Right cardiac atrium (tissue), 5 donors: ENCODE measurements at regions not wholly inside any gene's neighbourhood (a gene's known extent, or its start where the extent isn't known, plus 50 kb on each side); places are given as distances from the start of the nearest gene placed in this dataset.

Experiments
- ATAC-seq, 2 donors: fragments of 200-7000 bp; cut with Tn5 transposase; one replicate each; pipeline versions ENCODE4 v1.8.0 to v1.9.1; 2020; ENCODE audit warnings: moderate library complexity in 2 of 2, mild to moderate bottlenecking in 1 of 2
- DNase-seq, 3 donors: peaks; one replicate each; pipeline ENCODE4 v3.0.0-alpha.2; 2020
- H3K27ac ChIP-seq: one replicate; pipeline ENCODE4 v1.5.1; 2013; ENCODE audit warnings: mild to moderate bottlenecking, low read length, control low read depth, moderate library complexity
- H3K27me3 ChIP-seq: one replicate; pipeline ENCODE4 v1.6.1; 2013; ENCODE audit not compliant: control insufficient read depth, insufficient read depth
- H3K4me1 ChIP-seq: one replicate; pipeline ENCODE4 v1.6.1; 2013; ENCODE audit warnings: low read length; ENCODE audit not compliant: control insufficient read depth, insufficient read depth
- H3K4me3 ChIP-seq: one replicate; pipeline ENCODE4 v1.5.1; 2013; ENCODE audit warnings: low read length, control low read depth
- H3K9me3 ChIP-seq: one replicate; pipeline ENCODE4 v1.6.1; 2013; ENCODE audit warnings: low read length; ENCODE audit not compliant: control insufficient read depth
- WGBS: extraction: QIAGEN DNeasy Blood & Tissue Kit; methylation state at CpG from one replicate; pipeline ENCODE4 v1.1.7; 2013; 5-methylcytosine and 5-hydroxymethylcytosine counted together
- intact Hi-C, 4 donors: fragments of 100-400 bp; cut with DNase I; formaldehyde crosslinking; loops; one replicate each; pipeline versions ENCODE4 v1.11.0 to v1.14.0; 2022 to 2023
- donor health status: healthy with polysubstance abuse.
- donor health status: DM: no; HTN: yes; CAD: no.
- donor health status: DM: no; HTN: no; CAD: no.
- donor health status: DM: no; HTN: yes; CAD: no; lungs with severe emphysema.
- donor health status: DM: yes; HTN: yes; CAD: no.

GRCh38 chr4:133960975-133961374 lies 240.6 kb downstream of the PABPC4L start:
- Histone ChIP-seq H3K4me3 (no peak overlapping the region), H3K9me3 (no peaks in the 10 kb centered on the region), H3K4me1 (no peaks in the 10 kb centered on the region), H3K27me3 (no peaks in the 10 kb centered on the region), H3K27ac (no peak overlapping the region)
- ATAC-seq (no peak), DNase-seq (no peak)
- intact Hi-C loops = no loop called here
- 97% methylated on average over 2 of the region's 2 CpGs for WGBS

GRCh38 chr4:133943081-133943480 lies 258.5 kb downstream of the PABPC4L start:
- Histone ChIP-seq H3K9me3 (no peaks in the 10 kb centered on the region), H3K4me1 (no peaks in the 10 kb centered on the region), H3K27ac (no peak overlapping the region), H3K27me3 (no peaks in the 10 kb centered on the region), H3K4me3 (no peak overlapping the region)
- 78% methylated on average over 1 of the region's 1 CpG for WGBS
- DNase-seq (no peak), ATAC-seq (no peak)
- intact Hi-C loops = no loop called here

DNA sequence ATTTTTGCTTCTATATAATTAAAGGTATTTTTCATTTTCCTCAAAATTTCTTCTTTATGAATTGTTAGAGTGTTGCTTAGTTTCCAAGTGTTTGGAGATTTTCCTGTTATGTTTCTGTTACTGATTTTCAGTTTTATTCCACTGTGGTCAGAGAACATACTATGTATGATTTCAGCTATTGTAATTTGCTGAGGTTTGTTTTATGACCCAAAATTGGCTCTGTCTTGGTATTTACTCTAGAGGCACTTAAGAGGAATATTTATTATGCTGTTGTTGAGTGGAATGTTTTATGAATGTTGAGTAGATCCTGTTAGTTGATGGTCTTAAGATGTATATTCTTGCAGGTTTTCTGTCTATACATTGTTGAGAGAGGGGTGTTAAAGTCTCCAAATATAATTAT lies 263.5 kb downstream of the PABPC4L start:
- DNase-seq (no peak), ATAC-seq (no peak)
- no peaks in the 10 kb centered on the region for H3K9me3 ChIP-seq
- intact Hi-C loops = no loop called here
- H3K27me3 ChIP-seq = no peaks in the 10 kb centered on the region
- no peak overlapping the region for H3K4me3 ChIP-seq
- H3K4me1 ChIP-seq = no peaks in the 10 kb centered on the region
- no peak overlapping the region for H3K27ac ChIP-seq

DNA sequence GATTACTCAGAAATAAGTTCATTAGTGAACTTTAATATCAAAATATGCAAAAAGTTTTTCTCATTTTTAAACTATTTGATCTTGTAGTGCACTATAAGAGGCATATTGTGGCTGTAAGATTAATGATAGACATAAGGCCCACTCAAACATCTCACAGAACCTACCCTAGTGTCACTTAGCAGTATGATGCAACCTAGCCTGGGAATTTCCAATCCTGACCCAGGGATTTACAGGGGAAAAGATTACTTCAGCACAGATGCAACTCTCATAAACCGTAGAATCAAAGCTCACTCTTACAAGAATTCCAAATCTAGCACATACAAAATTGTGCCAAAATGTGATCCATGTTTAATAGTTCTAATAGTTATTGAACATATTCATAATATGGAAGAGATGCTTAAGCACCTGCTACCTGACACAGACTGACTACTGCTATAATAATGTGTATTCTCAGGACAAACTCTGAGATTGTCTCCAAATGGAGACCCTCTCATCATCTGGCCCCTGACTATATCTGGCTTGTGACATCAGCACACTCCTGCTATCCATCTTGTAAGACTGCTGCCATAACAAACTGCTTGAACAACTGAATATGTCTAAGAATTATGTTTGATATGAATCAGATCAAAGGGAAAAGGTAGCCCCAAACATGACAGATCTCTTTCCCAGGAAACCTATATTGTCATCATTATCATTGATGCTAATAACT lies 271.9 kb downstream of the PABPC4L start:
- no peak for DNase-seq
- H3K9me3 ChIP-seq = no peaks in the 10 kb centered on the region
- ATAC-seq = no peak
- 84% methylated on average over 1 of the region's 1 CpG for WGBS
- no peaks in the 10 kb centered on the region for H3K4me1 ChIP-seq
- no peak overlapping the region for H3K27ac ChIP-seq
- H3K4me3 ChIP-seq = no peak overlapping the region
- intact Hi-C loops = no loop called here
- no peaks in the 10 kb centered on the region for H3K27me3 ChIP-seq

- intact Hi-C loops = no loop called here
- no peak for DNase-seq
- Histone ChIP-seq H3K27me3 (no peaks in the 10 kb centered on the region), H3K4me1 (no peaks in the 10 kb centered on the region), H3K4me3 (no peak overlapping the region), H3K9me3 (no peaks in the 10 kb centered on the region), H3K27ac (no peak overlapping the region)
- 91% methylated on average over 8 of the region's 8 CpGs for WGBS
- no peak for ATAC-seq
Measured at GRCh38 chr4:133921280-133922195, 280.1 kb downstream of the PABPC4L start.

GRCh38 chr4:133920236-133920635 lies 281.4 kb downstream of the PABPC4L start:
- no peak for ATAC-seq
- Histone ChIP-seq H3K4me1 (no peaks in the 10 kb centered on the region), H3K4me3 (no peak overlapping the region), H3K27ac (no peak overlapping the region), H3K9me3 (no peaks in the 10 kb centered on the region), H3K27me3 (no peaks in the 10 kb centered on the region)
- WGBS = 83% methylated on average over 2 of the region's 2 CpGs
- intact Hi-C loops = no loop called here
- no peak for DNase-seq

DNA sequence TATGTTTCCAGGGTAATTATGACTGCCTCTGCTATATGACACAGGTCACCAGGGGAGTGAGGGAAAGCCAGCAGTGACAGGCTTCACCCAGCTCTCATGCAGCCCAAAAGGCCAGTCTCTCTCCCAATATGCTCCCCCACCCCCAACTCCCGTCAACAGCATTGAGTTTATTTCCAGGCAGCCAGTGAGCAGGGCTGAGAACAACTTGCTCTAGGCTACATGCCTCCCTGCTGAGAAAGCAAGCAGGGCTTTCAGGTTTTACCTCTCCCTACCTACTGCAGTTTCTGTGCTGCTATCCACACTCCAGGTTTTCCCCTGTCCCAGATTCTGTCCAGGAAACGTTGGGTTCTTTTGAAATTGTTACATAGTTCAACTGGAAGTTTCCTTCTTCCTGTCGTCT lies 291.4 kb downstream of the PABPC4L start:
- Histone ChIP-seq H3K9me3 (no peaks in the 10 kb centered on the region), H3K4me1 (no peaks in the 10 kb centered on the region), H3K4me3 (no peak overlapping the region), H3K27ac (no peak overlapping the region), H3K27me3 (no peaks in the 10 kb centered on the region)
- WGBS = 66% methylated on average over 3 of the region's 3 CpGs
- DNase-seq (no peak), ATAC-seq (no peak)
- intact Hi-C loops = no loop called here

GRCh38 chr4:133903029-133903428 lies 298.6 kb downstream of the PABPC4L start:
- ATAC-seq (no peak), DNase-seq (no peak)
- intact Hi-C loops = no loop called here
- Histone ChIP-seq H3K27me3 (no peaks in the 10 kb centered on the region), H3K4me3 (no peak overlapping the region), H3K4me1 (no peaks in the 10 kb centered on the region), H3K27ac (no peak overlapping the region), H3K9me3 (no peaks in the 10 kb centered on the region)

DNA sequence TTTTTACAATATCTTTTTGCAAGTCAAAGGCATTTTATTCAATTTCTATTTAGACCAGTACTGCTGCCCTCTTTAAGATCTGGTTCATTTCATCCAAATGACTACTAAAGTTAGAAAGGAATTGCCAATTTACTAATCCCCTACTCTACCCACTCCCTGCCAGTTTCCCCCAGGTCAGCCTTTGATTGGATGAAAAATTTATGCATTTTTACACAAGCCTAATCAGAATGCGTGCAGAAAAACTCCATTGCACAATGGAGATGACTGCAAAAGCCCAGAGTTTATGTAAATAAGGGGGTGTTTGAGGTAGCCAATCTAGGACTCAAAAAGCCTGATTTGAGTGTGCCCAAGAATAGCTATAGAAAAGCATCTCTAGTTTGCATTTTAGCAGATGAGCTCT lies 310.6 kb downstream of the PABPC4L start:
- Histone ChIP-seq H3K27me3 (no peaks in the 10 kb centered on the region), H3K4me1 (no peaks in the 10 kb centered on the region), H3K9me3 (no peaks in the 10 kb centered on the region), H3K4me3 (no peak overlapping the region), H3K27ac (no peak overlapping the region)
- ATAC-seq (no peak), DNase-seq (no peak)
- intact Hi-C loops = no loop called here
- WGBS = 82% methylated on average over 1 of the region's 1 CpG

- no peak for DNase-seq
- no peaks in the 10 kb centered on the region for H3K4me1 ChIP-seq
- 79% methylated on average over 4 of the region's 4 CpGs for WGBS
- no peak for ATAC-seq
- H3K4me3 ChIP-seq = no peak overlapping the region
- intact Hi-C loops = no loop called here
- H3K9me3 ChIP-seq = no peaks in the 10 kb centered on the region
- no peak overlapping the region for H3K27ac ChIP-seq
- H3K27me3 ChIP-seq = no peaks in the 10 kb centered on the region
Measured at GRCh38 chr4:133887723-133888122, 313.9 kb downstream of the PABPC4L start.

- Histone ChIP-seq H3K27ac (no peak overlapping the region), H3K9me3 (no peaks in the 10 kb centered on the region), H3K4me3 (no peak overlapping the region), H3K4me1 (no peaks in the 10 kb centered on the region), H3K27me3 (no peaks in the 10 kb centered on the region)
- DNase-seq = no peak
- WGBS = 75% methylated on average over 3 of the region's 3 CpGs
- ATAC-seq = no peak
- intact Hi-C loops = no loop called here
Measured at GRCh38 chr4:133869486-133869885, 332.1 kb downstream of the PABPC4L start.
